Esophagus mucosa (tissue), 1 donor: ENCODE measurements at regions not wholly inside any gene's neighbourhood (a gene's known extent, or its start where the extent isn't known, plus 50 kb on each side); places are given as distances from the start of the nearest gene placed in this dataset.
"Not testable (repeated sequence)": the region's sequence is repeated elsewhere in the genome, so short reads cannot be mapped to it uniquely, and the experiment has no call there.

Experiments used
- ATAC-seq: fragments of 200-7000 bp; cut with Tn5 transposase; one replicate; pipeline ENCODE4 v1.9.1; 2020
- donor health status: DM: yes; HTN: yes; CAD: no.

DNA sequence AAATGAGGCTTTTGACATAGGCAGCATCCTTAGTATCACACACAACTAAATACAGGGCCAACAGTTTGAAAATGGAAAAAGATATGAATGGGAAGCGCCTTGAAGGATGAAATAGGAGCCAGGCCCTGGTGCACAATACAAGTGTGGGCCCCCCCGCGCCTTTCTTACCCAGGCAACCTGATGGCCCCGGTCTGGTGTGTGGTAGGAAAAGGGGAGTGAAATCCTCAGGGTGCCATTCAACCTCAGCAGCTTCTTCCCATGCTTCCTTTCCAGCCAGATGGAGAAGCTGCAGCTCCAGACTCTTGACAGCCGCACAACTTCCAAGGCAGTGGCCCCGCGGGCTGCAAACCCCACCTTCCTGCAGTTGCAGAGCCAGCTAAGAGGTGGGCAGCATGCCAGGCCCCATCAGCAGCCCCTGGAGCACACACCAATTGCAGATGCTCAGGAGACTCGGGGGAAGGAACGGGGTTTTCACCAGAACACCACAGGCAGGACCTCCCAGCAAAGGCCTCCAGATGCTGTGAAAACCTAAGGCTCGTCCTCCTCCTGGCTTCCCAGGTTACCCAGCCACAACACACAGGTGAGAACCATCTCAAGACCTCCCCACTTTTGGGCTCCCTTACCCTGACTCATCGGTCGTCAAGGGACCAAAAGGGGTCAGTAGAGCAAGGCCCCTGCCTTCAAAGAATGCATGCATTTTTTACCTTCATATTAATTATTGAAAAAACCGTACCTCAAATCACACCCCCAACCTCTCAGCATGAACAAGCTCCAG lies 101.6 kb downstream of the CPN2 start:
- no peak for ATAC-seq

GRCh38 chr3:194250098-194251002 lies 100.8 kb downstream of the CPN2 start:
- peak; percentile 16 for ATAC-seq

GRCh38 chr3:194251007-194251406 lies 100.1 kb downstream of the CPN2 start:
- ATAC-seq: no peak

- ATAC-seq: no peak
These were observed 99.7 kb downstream of the CPN2 start for GRCh38 chr3:194251461-194251860.

DNA sequence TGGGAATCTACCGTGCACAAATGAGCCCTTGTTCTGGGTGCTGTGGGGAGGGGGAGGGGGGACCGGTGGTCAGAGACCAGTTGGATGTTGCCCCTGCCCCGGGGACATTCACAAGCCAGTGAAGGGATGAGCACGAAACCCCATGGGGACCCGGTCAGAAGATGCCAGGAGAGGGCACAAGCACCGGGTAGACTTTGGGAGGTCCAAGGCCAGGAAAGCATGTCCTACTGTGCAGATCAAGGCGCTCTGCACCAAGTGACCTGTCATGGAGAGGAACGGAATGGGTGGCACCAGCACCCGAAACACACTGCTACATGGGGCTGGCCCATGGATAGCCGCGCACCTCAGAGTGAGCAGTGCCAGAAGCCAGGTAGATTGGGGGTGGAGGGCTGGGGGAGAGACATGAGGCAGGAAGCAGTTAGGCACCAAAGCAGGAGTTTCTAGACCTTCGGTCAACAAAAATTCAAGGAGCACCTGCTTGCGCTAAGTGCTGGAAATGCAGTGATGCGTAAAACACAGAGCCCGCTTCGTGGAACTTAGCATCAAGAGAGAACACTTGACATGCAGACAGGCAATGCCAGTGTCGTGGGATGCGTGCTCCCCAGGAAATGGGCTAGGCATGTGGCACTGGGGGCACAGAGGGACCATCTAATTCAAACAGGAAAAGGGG lies 99.1 kb downstream of the CPN2 start:
- no peak for ATAC-seq

DNA sequence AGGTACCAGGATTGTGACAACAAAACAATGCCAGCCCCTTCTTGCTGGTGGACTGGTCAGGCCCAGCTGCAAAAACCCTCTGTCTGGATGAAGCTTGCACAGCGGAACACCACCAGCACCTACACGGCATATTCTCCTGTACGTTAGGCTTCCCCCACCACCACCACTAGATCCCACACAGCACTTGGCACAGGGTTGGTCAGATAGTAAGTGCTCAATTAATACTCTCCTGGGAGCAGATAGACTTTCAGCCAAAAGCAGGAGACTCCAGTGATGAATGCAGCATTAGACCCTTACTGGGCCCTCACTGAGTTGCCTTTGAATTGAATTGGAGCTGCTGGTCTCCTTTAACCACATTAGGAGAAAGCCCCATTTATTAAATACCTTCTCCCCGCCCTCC lies 97.9 kb downstream of the CPN2 start:
- ATAC-seq: no peak

- ATAC-seq: no peak
These were observed 97.1 kb downstream of the CPN2 start for GRCh38 chr3:194254040-194254439.

GRCh38 chr3:194255252-194256039 lies 95.7 kb downstream of the CPN2 start:
- ATAC-seq: peak; percentile 59

GRCh38 chr3:194256040-194256945 lies 94.8 kb downstream of the CPN2 start:
- ATAC-seq: no peak

DNA sequence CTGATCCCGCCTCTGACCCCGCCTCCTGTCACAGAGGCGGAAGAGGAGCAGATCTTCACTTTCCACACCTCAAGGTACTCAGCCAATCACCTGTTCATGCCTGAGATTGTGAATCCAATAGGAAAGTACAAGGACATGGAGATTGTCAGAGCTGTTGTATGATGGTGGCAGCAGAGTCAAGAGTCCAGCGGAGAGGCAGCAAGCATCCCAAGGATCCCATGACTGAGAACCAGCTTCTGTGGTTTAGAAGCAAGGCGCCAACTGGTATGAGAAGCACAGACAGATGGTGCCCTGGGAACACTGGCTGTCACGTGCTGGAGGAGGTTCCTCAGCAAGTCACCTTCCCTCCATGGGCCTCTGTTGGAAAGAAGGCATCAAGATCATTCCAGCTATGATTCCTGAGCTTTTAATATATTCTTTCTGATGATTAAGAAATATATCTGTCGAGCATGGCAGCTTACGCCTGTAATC lies 93.9 kb downstream of the CPN2 start:
- no peak for ATAC-seq

DNA sequence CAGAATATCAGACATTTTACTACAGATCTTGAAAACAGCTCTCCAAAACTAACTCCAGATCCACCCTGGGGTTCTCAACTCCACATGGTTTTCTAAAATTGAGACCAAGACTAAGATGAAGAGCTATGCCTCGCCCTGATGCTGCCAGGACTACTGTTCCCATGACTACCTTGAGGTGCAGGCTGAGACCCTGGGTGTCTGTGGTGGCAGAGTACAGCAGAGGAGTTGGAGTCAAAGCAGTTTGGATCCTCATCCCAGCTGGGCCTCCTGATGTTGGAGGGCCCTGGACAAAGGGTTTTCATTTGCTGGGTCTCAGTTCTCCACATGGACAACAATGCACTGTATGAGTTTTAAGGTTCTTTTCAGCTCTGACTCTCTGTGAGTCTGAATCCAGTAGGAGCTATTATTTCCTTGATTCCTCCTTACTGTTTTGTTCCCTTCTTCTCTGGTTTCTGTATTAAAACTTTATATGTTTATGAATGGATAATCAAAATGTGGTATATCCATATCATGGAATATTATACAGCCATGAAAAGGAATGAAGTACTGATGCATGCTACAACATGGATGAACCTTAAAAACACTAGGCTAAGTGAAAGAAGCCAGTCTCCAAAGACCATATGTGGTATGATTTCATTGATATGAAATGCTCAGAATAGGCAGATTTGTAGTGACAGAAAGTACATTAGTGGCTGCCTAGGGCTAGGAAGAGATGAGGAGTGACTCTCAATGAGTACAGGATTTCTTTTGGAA lies 93.0 kb downstream of the CPN2 start:
- ATAC-seq: no peak

GRCh38 chr3:194259982-194260766 lies 91.0 kb downstream of the CPN2 start:
- peak; percentile 40 for ATAC-seq

GRCh38 chr3:194261581-194262063 lies 89.5 kb downstream of the CPN2 start:
- ATAC-seq: no peak

GRCh38 chr3:194262176-194262924 lies 88.8 kb downstream of the CPN2 start:
- no peak for ATAC-seq

DNA sequence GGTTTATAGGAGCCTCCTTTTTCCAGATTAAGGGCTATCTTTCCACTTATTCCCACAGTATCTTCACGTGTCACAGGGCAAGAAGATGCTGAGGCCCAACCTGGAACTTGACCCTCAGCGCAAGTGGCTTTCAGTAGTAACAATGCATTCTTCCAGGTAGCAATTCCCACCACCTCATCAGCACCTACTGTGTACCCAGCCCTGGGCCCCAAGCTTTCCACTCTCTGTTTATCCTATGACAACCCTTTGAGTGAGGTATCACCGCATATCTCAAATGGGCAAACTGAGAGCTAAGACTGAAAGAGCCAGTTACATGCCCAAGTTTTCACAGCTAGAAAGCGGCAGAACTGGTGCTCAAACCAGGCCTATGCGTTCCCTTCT lies 88.2 kb downstream of the CPN2 start:
- no peak for ATAC-seq

GRCh38 chr3:194264631-194265504 lies 86.3 kb downstream of the CPN2 start:
- not testable (repeated sequence) for ATAC-seq

DNA sequence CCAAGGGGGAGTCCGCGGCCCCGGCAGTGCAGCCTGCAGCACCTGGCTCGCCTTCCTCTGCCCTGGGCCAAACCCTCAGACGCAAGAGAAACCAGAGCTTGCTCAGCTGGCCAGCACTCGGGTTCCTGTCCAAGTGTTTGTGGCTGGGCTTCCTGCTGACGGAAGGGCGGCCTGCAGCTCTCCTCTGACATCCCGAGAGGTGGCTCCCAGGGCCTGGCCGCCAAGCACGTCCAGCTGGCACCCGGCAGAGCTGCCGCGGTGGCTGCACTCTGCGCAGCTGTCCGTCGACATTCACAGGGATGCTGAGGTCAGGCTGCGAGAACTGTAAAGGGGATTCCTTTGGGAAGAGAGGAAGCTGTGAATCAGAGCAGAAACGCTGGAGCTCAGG lies 85.6 kb downstream of the CPN2 start:
- peak; percentile 73 for ATAC-seq
